ENCODE measurements at regions not wholly inside any gene's neighbourhood (a gene's known extent, or its start where the extent isn't known, plus 50 kb on each side); places are given as distances from the start of the nearest gene placed in this dataset.
"Not testable (repeated sequence)": the region's sequence is repeated elsewhere in the genome, so short reads cannot be mapped to it uniquely, and the experiment has no call there.

DNA sequence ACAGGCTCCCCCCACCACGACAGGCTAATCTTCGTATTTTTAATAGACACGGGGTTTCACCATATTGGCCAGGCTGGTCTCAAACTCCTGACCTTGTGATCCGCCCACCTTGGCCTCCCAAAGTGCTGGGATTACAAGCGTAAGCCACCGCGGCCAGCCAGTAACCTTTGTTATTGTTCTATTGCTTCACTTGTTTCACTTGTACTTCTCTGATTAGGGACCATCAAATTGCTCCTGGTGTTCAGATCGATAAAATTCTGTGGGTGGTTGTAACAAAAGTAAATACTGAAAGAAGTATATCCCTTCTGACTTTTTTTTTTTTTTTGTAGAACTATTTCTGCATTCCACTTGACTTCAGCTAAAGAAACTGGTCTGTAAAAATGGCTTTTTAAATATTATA, 445.5 kb upstream of the CDH10 start:
- ATAC-seq (no peak), DNase-seq (no peak)
- intact Hi-C loops (cut with DNase I), result no loop called here

DNA sequence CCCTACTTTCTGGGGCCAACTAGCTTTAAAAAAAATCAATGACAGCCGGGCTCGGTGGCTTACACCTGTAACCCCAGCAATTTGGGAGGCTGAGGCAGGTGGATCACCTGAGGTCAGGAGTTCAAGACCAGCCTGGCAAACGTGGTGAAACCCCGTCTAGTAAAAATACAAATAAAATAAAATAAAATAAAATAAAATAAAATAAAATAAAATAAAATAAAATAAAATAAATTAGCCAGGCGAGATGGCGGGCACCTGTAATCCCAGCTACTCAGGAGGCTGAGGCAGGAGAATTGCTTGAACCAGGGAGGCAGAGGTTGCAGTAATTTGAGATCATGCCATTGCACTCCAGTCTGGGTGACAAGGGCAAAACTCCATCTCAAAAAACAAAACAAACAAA, 443.9 kb upstream of the CDH10 start:
- ATAC-seq; intact Hi-C loops (cut with DNase I): not testable (repeated sequence)

DNA sequence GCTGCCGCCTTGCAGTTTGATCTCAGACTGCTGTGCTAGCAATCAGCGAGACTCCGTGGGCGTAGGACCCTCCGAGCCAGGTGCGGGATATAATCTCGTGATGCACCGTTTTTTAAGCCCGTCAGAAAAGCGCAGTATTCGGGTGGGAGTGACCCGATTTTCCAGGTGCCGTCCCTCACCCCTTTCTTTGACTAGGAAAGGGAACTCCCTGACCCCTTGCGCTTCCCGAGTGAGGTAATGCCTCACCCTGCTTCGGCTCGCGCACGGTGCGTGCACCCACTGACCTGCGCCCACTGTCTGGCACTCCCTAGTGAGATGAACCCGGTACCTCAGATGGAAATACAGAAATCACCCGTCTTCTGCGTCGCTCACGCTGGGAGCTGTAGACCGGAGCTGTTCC, 438.5 kb upstream of the CDH10 start:
- ATAC-seq; intact Hi-C loops (cut with DNase I): not testable (repeated sequence)

More for the DNA sequence above, 443.9 kb upstream of the CDH10 start:
- DNase-seq, result not testable (repeated sequence)

DNA sequence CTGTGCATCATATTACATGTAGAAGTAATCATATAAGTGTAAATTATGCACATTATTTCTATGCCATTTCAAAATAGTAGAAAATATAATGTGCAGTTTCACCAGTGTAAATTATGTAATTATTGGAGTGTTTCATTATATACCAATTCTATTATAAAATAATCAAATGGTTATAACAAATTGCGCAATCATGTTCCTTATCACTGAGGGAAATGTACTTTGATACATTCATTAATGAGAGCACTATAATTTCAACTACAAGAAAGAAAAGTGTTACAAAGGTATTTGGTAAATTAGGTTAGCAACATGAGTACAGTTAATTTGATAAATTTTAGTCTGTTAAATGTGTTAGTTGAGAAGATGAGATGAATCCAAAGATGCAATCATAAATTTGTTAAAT, 421.5 kb upstream of the CDH10 start:
- DNase-seq (no peak), ATAC-seq (no peak)
- intact Hi-C loops (cut with DNase I), result no loop called here

More for the DNA sequence above, 438.5 kb upstream of the CDH10 start:
- DNase-seq, result not testable (repeated sequence)

DNA sequence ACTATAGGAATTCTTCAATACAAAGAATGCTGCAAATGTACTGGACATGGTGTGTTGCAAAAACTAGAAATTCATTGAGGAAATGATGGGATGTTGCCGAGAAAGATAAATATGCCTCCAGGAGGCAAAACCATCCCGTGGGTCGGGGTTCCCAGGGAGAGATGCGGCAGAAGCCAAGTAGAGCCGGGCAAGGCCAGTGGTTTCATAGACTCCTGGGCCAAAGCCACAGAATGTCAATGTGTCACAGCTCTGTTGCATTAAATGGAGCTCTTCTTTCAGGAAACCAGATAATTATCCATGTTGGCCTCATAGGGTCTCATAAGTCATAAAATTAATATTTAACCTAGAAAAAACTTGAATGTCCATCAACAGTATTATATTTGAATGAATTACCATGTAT, 419.5 kb upstream of the CDH10 start:
- intact Hi-C loops (cut with DNase I), result no loop called here
- DNase-seq (no peak), ATAC-seq (no peak)

DNA sequence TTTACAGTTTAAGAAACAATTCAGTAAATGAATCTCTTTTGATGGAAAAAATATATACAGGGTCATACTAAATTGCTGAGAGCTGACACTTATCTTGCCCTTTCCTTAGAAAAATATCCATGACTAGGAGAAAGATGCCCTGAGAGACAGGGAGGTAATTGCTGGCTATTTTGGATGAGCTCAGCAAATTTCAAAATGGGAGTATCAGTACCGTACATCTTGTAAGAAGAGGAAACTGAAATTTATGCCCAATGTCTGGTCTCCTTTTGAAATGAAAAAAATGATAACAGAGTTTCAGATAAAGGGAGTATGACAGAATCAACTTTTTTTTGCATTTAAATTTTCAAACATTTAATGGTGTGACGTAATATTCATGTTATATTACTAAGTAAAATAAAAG, 415.8 kb upstream of the CDH10 start:
- DNase-seq, result no peak

DNA sequence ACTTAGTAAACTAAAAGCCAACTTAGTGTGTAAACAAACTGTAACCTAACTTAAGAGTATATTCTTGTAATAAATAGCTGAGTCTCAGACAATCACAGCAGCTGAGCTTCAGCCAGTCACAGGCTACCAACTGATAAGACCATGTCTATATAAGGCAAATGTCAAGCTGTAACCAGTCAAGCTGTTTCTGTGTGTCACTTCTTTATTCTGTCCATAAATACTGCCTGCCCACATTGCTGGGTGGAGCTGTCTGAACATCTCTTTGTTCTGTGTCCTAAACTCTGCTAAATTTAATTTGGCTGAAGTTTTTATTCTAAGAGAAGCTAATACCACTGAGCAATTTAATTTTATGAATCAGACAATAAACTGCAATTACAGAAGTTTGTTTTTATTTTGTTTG, 412.1 kb upstream of the CDH10 start:
- ATAC-seq, result no peak
- intact Hi-C loops (cut with DNase I), result no loop called here

More for the DNA sequence above, 415.8 kb upstream of the CDH10 start:
- ATAC-seq, result no peak
- intact Hi-C loops (cut with DNase I), result no loop called here

DNA sequence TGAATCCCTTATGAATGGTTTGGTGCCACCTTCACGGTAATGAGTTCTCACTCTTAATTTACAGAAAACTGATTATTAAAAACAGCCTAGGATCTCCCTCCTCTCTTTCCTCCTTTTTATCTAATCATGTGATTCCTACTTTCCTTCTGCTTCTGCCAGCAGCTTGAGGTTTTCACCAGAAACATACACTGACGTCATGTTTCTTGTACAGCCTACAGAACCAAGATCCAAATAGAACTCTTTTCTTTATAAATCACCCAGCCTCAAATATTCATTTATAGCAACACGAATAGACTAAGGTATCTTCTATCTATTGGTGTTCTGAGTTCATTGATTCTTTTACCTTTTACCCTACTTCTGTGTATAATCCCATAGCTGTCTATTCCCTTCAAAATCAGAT, 388.9 kb upstream of the CDH10 start:
- DNase-seq (no peak), ATAC-seq (no peak)
- intact Hi-C loops (cut with DNase I), result no loop called here

More for the DNA sequence above, 412.1 kb upstream of the CDH10 start:
- DNase-seq, result no peak

DNA sequence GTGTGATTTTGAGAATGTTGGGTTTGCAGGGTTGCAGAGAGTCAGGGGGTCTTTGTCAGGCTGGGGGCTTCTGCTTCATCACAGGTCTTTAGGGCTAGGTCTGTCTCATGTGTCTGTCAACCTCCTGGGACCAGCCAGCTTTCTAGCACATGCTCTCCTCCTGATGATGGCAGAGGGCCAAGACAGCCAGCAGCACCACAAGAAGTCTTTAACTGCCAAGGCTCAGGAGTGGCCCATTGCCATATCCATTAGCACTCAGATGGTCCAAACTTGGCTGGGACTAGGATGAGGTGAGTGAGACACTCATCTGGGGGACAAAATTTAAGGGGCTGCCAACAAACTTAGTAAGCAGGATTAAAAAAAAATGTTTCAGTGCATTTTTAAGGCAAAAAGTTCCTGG, 384.2 kb upstream of the CDH10 start:
- intact Hi-C loops (cut with DNase I), result no loop called here
- ATAC-seq (no peak), DNase-seq (no peak)

DNA sequence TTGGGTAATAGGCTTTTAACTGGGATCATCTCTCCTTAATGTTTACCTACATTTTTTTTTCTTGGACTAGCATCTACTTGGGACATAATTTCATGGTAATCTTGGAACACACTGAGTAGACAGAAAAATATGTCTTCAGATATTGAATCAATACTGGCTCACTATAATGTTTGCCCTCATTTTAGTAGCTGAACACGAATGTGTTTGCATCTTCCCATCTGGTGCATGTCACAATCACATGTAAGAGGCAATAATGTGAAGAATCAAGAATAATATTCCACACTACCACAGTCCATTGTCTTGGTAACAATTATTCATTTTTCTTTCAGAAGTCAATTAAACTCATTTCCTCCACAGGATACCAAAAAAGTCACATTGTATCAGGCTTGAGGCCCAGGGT, 382.7 kb upstream of the CDH10 start:
- ATAC-seq, result no peak
- intact Hi-C loops (cut with DNase I), result no loop called here
- no peak for DNase-seq

DNA sequence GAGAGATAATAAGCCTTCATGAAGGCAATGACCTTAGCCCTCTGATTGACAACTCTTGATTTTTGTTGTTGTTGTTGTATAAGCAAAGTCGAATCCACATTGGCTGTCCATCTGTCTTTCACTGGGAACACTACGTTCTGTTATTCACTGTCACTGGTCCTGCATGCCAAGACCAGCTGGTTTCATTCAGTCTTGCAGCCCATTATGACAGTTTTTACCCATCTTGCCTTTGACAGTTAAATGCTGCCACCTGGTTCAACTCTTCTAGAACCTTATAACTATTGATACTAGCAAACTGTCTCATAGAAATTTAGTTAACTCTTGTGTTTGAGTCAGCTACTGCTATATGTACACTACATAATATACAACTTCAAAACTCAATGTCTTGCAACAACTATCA, 382.3 kb upstream of the CDH10 start:
- DNase-seq (no peak), ATAC-seq (no peak)
- intact Hi-C loops (cut with DNase I), result no loop called here

DNA sequence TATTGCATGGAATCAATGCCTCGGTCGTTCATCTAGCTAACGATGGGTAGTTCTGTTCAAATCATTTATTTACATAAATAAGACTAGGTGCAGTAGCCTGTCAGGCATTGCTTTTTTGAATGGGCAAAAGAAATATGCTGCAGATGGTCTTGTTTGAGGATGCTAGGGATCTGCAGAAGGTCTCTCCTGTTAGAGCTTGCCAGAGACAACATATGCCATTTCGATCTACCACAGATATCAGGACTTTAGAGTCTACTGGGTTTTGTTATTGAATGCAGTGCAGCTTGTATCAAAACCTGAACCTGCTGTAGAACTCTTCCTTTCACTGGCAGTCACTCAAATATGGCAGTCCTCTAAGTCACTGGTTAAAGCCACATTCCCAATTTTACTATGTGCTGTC, 381.1 kb upstream of the CDH10 start:
- DNase-seq (no peak), ATAC-seq (no peak)

DNA sequence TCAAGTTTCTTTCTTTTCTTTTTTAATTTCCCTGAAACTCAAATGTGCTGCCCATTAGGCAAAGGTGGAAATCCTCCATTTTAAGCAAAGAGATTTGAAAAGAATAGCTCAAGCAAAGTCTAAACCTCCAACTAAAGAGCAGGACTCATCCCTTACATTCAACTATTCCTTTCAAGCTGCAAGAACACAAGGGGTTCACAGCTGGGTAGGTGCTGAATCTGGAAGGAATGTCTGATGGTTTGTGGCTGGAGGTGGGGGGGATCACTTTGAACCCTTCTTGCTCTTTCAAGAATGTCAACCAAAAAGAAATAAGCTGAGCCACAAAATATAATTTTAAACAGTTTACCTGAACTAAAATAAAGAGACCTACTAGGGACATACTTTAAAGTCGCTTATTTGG, 375.7 kb upstream of the CDH10 start:
- no peak for ATAC-seq
- intact Hi-C loops (cut with DNase I), result no loop called here
- DNase-seq, result no peak

More for the DNA sequence above, 381.1 kb upstream of the CDH10 start:
- intact Hi-C loops (cut with DNase I), result no loop called here

DNA sequence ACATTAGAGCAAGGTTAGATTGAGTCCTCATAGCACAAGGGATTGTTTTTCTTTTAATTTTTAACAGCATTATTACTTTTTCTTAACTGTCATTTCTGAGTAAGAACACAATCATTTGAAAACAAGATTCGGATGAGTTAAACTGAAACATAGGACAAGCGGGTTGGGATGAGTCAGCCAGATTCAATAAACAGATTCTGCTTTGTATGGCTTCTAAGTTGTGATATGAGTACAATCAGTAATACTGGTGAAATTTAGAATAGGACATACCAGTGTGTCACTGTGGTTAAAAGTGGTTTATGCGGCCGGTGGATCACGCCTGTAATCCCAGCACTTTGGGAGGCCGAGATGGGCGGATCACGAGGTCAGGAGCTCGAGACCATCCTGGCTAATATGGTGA, 364.3 kb upstream of the CDH10 start:
- no peak for DNase-seq
- ATAC-seq, result no peak
- intact Hi-C loops (cut with DNase I), result no loop called here

DNA sequence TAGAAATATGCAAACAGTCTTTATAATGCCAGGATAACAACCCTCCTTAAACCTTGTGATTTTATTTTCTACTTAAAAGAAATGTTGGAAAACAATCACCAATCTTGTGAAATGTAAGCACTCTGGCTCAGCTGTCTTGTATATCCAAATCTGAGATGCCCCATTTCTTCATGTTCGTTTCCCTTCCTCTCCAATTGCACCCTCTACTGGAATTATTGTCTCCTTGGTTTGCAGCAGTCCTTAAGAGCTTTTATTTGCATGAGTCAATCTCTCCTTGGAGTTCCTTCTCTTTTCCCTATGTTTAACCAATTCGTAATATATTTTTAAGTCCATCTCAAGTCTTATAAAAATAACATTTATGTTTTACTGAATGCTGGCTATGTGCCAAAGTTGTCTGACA, 362.0 kb upstream of the CDH10 start:
- DNase-seq (no peak), ATAC-seq (no peak)
- intact Hi-C loops (cut with DNase I), result no loop called here

DNA sequence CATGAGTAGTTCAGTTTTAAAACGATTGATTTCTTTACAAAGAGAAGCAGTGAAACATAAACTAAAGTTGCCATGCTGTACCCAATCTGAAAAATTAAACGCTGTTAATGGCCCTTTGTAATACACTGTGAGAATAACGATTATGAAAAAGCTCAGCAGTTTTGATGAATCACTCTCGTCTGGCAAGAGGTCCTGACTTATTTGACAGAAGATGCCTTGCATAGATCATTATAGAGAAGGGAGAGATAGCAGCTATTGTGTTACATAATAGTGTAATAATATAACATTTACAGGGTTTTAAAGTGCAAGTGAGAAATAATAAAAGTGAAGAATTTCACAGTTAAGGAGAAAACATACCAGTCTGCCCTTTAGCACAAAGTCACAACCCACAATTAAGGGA, 361.5 kb upstream of the CDH10 start:
- ATAC-seq (no peak), DNase-seq (no peak)
- intact Hi-C loops (cut with DNase I), result no loop called here

DNA sequence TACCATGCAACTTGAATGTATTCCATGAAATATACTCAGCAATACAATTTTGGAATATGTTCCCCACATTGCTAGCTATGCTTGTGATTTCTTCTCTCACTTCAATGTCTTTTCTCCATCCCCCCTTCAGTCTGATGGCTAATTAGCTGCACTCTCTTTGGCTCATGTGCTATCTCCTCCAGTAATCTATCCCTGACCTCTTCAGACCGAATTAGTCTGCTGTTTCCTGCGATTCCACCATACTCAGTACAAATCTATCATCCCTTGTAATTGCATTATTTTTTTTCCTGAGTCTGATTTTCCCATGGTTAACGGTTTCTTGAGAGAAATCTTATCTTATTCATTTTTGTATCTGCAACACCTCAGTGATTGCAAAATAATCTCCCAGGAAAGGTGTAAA, 360.7 kb upstream of the CDH10 start:
- ATAC-seq (no peak), DNase-seq (no peak)
- intact Hi-C loops (cut with DNase I), result no loop called here

DNA sequence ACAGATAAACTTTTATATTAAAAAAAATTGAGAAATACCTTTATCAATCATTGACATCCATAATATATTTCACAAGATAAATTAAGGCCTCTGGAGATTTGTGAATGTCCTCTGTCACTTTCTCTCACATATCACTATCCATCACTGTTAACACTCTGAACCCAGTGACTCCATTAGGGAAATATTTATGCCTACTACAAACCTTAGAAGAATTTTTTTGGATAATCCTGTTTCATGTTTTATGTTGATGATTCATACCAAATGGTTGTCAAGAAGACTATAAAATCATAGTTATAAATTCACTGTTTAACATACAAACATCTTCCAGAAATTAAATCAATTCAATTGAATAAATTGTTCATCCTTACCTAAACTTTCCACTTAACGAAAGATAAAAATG, 357.6 kb upstream of the CDH10 start:
- intact Hi-C loops (cut with DNase I), result no loop called here
- ATAC-seq (no peak), DNase-seq (no peak)

DNA sequence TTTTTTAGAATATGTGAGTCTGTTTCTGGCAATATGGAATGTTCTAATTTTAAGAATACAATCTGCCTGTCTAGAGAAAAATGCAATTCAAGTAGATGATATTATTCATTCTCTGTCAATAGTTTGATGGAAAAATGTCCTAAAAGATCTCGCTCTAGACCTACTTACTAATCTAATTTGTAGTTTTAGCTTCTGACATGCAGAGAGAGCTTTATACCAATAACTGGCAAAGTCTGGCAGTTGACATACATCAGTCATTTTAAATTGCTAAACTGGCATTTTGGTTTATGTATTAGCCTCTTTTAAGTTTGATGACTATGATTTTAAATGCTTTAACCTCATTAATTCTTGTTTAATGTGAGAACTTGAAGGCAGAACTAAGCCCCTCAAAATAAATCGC, 355.0 kb upstream of the CDH10 start:
- DNase-seq, result no peak
- intact Hi-C loops (cut with DNase I), result no loop called here
- ATAC-seq, result no peak

DNA sequence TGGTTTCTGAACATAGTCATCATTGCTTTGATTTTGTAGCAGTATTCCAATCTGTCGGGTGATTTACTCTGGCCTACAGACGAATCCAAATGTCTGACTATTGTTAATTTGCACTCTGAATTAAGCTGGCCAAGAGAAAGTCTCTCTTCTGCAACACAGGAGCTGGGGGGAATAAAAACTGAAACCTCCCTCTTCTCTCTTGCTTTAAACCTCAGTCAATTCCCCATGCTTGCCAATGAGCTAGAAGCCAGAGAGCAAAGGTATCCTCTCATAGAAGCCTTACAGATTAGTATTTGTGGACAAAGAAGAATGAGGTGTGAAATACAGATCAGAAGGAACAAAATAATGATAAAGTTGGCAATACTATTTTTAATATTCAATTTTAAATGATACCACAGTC, 353.9 kb upstream of the CDH10 start:
- intact Hi-C loops (cut with DNase I), result no loop called here
- DNase-seq (no peak), ATAC-seq (no peak)

DNA sequence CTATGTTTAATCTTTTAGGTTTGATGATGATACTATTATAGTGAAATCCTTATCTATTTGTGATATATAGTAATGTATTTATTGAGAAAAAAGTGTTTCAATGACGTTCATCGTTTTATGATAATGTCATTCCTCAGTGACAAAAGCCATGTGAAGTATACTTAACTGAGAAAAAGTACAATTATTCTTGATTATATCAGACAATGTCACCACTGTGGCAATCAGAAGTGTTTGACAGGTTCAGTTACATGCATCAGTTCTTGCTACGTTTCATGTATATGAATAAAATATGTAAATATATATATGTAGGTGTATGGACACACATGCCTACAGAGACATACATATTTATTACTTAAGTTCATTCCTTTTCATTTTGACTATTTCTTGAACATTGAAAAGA, 341.5 kb upstream of the CDH10 start:
- DNase-seq (no peak), ATAC-seq (no peak)
- intact Hi-C loops (cut with DNase I), result no loop called here

DNA sequence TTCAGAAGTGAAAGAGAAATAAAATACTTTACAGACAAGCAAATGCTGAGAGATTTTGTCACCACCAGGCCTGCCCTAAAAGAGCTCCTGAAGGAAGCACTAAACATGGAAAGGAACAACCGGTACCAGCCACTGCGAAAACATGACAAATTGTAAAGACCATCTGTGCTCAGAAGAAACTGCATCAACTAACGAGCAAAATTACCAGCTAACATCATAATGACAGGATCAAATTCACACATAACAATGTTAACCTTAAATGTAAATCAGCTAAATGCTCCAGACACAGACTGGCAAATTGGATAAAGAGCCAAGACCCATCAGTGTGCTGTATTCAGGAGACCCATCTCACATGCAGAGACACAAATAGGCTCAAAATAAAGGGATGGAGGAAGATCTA, 333.8 kb upstream of the CDH10 start:
- ATAC-seq; intact Hi-C loops (cut with DNase I); DNase-seq: not testable (repeated sequence)
